ENCODE measurements at regions not wholly inside any gene's neighbourhood (a gene's known extent, or its start where the extent isn't known, plus 50 kb on each side); places are given as distances from the start of the nearest gene placed in this dataset.

- H3K4me1 ChIP-seq (ENCODE audit: control insufficient read depth, insufficient read depth, low read length): no peaks in the 10 kb centered on the region
- H3K36me3 ChIP-seq (ENCODE audit: control insufficient read depth, insufficient read depth, low read length): no peaks in the 10 kb centered on the region
- H3K4me3 ChIP-seq (ENCODE audit: low read length): no peak overlapping the region
- no peak overlapping the region for H3K4me3 Mint-ChIP-seq
- peaks cover 6% of the 10 kb centered on the region for H3K27me3 Mint-ChIP-seq (ENCODE audit: insufficient read depth)
- H3K27me3 ChIP-seq (ENCODE audit: control insufficient read depth, insufficient read depth, low read length, poor library complexity, severe bottlenecking): no peaks in the 10 kb centered on the region
- H3K9me3 ChIP-seq (ENCODE audit: control insufficient read depth, low read length): peaks cover 4% of the 10 kb centered on the region
- no peak overlapping the region for H3K9ac ChIP-seq (ENCODE audit: extremely low read depth, low read length, poor library complexity, severe bottlenecking)
- no peaks in the 10 kb centered on the region for H3K4me1 Mint-ChIP-seq
- H3K36me3 Mint-ChIP-seq (ENCODE audit: low read depth): peaks cover 4% of the 10 kb centered on the region
- no peak overlapping the region for H3K27ac Mint-ChIP-seq
- no peak overlapping the region for H3K27ac ChIP-seq (ENCODE audit: low read depth, low read length)
- DNase-seq: no peak
- peaks cover 8% of the 10 kb centered on the region for H3K9me3 Mint-ChIP-seq
- WGBS, 2 experiments (ENCODE audit: insufficient coverage in 1 of 2, insufficient read length in 1 of 2): 69 to 80% methylated on average over 4 to 9 of the region's 9 CpGs
- TF ChIP-seq CTCF (conservative IDR thresholded peaks at IDR 0.05): no peak
Observed at GRCh38 chr17:72444517-72445054, 323.8 kb downstream of the SOX9 start.

- Histone ChIP-seq H3K27me3 (ENCODE audit: control insufficient read depth, insufficient read depth, low read length, poor library complexity, severe bottlenecking) (no peaks in the 10 kb centered on the region), H3K4me3 (ENCODE audit: low read length) (no peak overlapping the region), H3K36me3 (ENCODE audit: control insufficient read depth, insufficient read depth, low read length) (no peaks in the 10 kb centered on the region), H3K4me1 (ENCODE audit: control insufficient read depth, insufficient read depth, low read length) (no peaks in the 10 kb centered on the region), H3K9me3 (ENCODE audit: control insufficient read depth, low read length) (no peaks in the 10 kb centered on the region), H3K9ac (ENCODE audit: extremely low read depth, low read length, poor library complexity, severe bottlenecking) (no peak overlapping the region), H3K27ac (ENCODE audit: low read depth, low read length) (no peak overlapping the region)
- Mint-ChIP-seq H3K9me3 (peaks cover under 1% of the 10 kb centered on the region), H3K4me1 (no peaks in the 10 kb centered on the region), H3K27ac (no peak overlapping the region), H3K4me3 (no peak overlapping the region), H3K36me3 (ENCODE audit: low read depth) (no peaks in the 10 kb centered on the region), H3K27me3 (ENCODE audit: insufficient read depth) (peaks cover 6% of the 10 kb centered on the region)
- WGBS, 2 experiments (ENCODE audit: insufficient coverage in 1 of 2, insufficient read length in 1 of 2): 91 to 92% methylated on average over 9 to 26 of the region's 26 CpGs
- DNase-seq: no peak
- TF ChIP-seq CTCF (conservative IDR thresholded peaks at IDR 0.05): no peak
Observed at GRCh38 chr17:72445055-72445991, 324.5 kb downstream of the SOX9 start.

- Mint-ChIP-seq H3K27me3 (ENCODE audit: insufficient read depth) (peaks cover 6% of the 10 kb centered on the region), H3K4me3 (no peak overlapping the region), H3K36me3 (ENCODE audit: low read depth) (no peaks in the 10 kb centered on the region), H3K4me1 (no peaks in the 10 kb centered on the region), H3K27ac (no peak overlapping the region), H3K9me3 (no peaks in the 10 kb centered on the region)
- H3K36me3 ChIP-seq (ENCODE audit: control insufficient read depth, insufficient read depth, low read length): no peaks in the 10 kb centered on the region
- H3K27me3 ChIP-seq (ENCODE audit: control insufficient read depth, insufficient read depth, low read length, poor library complexity, severe bottlenecking): no peaks in the 10 kb centered on the region
- H3K9ac ChIP-seq (ENCODE audit: extremely low read depth, low read length, poor library complexity, severe bottlenecking): no peak overlapping the region
- no peak overlapping the region for H3K27ac ChIP-seq (ENCODE audit: low read depth, low read length)
- 93 to 100% methylated on average over 2 to 6 of the region's 6 CpGs for WGBS, 2 experiments (ENCODE audit: insufficient coverage in 1 of 2, insufficient read length in 1 of 2)
- H3K4me3 ChIP-seq (ENCODE audit: low read length): no peak overlapping the region
- DNase-seq: no peak
- TF ChIP-seq CTCF (conservative IDR thresholded peaks at IDR 0.05): no peak
- H3K4me1 ChIP-seq (ENCODE audit: control insufficient read depth, insufficient read depth, low read length): no peaks in the 10 kb centered on the region
- H3K9me3 ChIP-seq (ENCODE audit: control insufficient read depth, low read length): no peaks in the 10 kb centered on the region
Observed at GRCh38 chr17:72446118-72446517, 325.3 kb downstream of the SOX9 start.

All from endodermal cell (in vitro differentiated cells).